ENCODE measurements at regions not wholly inside any gene's neighbourhood (a gene's known extent, or its start where the extent isn't known, plus 50 kb on each side); places are given as distances from the start of the nearest gene placed in this dataset.

DNA sequence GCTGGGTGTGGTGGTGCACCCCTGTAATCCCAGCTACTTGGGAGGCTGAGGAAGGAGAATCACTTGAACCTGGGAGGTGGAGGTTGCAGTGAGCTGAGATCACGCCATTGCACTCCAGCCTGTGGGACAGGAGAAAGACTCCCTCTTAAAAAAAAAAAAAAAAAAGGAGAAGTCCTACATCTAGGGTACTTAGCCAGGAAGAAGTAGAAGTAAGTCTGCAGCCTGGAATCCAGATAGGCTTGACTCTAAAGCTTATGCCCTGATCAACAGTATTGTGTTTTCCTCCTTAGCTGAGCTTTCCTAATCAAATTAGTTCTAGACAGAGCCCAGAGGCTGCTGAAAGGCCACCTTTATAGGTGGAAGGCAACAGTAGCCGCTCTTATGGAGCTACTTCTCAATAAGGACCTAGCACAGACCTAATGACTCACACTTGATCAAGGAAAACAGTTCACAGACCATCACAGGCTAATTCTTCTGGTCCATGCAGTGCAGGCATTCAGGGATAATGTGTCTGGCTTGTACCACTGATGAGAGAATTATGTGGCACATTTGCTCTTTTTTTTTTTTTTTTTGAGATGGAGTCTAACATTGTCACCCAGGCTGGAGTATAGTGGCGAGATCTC is 105.5 kb upstream of the KLF4 start:
- Histone ChIP-seq H3K79me2 (ENCODE audit: low read length) (no peaks in the 10 kb centered on the region), H3K9ac (ENCODE audit: low read length) (no peak overlapping the region), H3K27me3 (ENCODE audit: low read depth, low read length) (no peaks in the 10 kb centered on the region), H3K4me2 (ENCODE audit: low read length) (no peak overlapping the region), H3K27ac (ENCODE audit: low read length) (no peak overlapping the region), H3K9me3 (ENCODE audit: insufficient read depth, low read length) (no peaks in the 10 kb centered on the region), H2AFZ (ENCODE audit: low read depth, low read length) (no peak overlapping the region), H3K4me1 (ENCODE audit: low read length) (no peaks in the 10 kb centered on the region), H3K36me3 (replicated peaks; ENCODE audit: low read depth, low read length) (no peaks in the 10 kb centered on the region), H4K20me1 (ENCODE audit: insufficient read depth, low read length) (no peaks in the 10 kb centered on the region), H3K4me3 (ENCODE audit: low read length) (no peak overlapping the region)
- TF ChIP-seq EZH2phosphoT487 (IDR thresholded peaks at IDR 0.05; ENCODE audit: low read depth), result no peak
- TF ChIP-seq, protein P1, sequence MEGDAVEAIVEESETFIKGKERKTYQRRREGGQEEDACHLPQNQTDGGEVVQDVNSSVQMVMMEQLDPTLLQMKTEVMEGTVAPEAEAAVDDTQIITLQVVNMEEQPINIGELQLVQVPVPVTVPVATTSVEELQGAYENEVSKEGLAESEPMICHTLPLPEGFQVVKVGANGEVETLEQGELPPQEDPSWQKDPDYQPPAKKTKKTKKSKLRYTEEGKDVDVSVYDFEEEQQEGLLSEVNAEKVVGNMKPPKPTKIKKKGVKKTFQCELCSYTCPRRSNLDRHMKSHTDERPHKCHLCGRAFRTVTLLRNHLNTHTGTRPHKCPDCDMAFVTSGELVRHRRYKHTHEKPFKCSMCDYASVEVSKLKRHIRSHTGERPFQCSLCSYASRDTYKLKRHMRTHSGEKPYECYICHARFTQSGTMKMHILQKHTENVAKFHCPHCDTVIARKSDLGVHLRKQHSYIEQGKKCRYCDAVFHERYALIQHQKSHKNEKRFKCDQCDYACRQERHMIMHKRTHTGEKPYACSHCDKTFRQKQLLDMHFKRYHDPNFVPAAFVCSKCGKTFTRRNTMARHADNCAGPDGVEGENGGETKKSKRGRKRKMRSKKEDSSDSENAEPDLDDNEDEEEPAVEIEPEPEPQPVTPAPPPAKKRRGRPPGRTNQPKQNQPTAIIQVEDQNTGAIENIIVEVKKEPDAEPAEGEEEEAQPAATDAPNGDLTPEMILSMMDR (IDR thresholded peaks at IDR 0.05; ENCODE audit: low read depth, low read length), result no peak

DNA sequence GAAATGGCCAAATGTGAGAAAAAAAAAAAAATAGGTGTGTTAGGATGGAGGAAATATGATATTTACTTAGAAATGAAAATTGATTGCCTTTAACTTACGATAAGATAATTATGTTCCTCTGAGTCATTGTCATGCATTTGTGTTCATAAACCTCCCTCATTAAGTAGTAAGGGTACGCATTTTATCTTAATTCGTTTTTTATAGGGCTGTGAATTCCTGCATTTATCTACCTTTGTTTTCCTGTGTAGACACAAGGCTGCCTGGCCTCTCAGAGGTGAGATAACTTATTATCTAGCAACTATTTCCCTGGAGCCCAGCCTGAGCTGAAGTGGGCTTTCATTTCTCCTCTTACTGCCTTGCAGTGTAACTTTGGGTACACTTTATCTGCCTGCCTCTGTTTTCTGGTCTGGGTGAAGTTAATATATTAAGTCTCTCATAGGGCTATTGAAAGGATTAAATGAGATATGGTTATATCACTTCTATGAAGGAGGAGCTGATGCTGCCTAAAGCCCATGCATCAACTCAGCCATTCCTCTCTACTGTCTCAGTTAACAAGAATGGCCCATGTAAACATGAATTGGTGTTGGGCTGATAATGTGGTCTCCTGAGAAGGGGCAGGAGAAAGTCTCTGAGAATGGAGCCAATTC is 103.8 kb upstream of the KLF4 start:
- H3K9me3 ChIP-seq (ENCODE audit: insufficient read depth, low read length), result no peaks in the 10 kb centered on the region
- H3K27me3 ChIP-seq (ENCODE audit: low read depth, low read length), result no peaks in the 10 kb centered on the region
- no peaks in the 10 kb centered on the region for H3K36me3 ChIP-seq (replicated peaks; ENCODE audit: low read depth, low read length)
- no peak overlapping the region for H3K4me2 ChIP-seq (ENCODE audit: low read length)
- no peaks in the 10 kb centered on the region for H3K79me2 ChIP-seq (ENCODE audit: low read length)
- H2AFZ ChIP-seq (ENCODE audit: low read depth, low read length), result no peak overlapping the region
- H3K27ac ChIP-seq (ENCODE audit: low read length), result no peak overlapping the region
- H3K9ac ChIP-seq (ENCODE audit: low read length), result no peak overlapping the region
- no peak for TF ChIP-seq EZH2phosphoT487 (IDR thresholded peaks at IDR 0.05; ENCODE audit: low read depth)
- TF ChIP-seq, protein P1 (IDR thresholded peaks at IDR 0.05; ENCODE audit: low read depth, low read length), result no peak
- H3K4me3 ChIP-seq (ENCODE audit: low read length), result no peak overlapping the region
- H4K20me1 ChIP-seq (ENCODE audit: insufficient read depth, low read length), result no peaks in the 10 kb centered on the region
- no peaks in the 10 kb centered on the region for H3K4me1 ChIP-seq (ENCODE audit: low read length)

DNA sequence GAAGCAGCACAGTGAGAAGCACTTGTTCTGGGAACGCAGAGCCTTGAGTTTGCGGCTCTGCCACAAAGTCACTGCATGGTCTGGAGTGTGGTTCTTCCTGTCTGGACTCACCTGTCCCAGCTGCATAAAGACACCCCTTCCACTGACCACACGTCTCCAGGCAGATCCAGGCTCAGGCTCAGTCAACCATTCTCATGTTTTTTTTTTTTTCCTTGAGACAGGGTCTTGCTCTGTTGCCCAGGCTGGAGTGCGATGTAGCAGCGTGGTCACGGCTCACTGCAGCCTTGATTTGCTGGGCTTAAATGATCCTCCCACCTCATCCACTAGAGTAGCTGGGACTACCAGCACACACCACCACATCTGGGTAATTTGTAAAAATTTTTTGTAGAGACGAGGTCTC is 102.9 kb upstream of the KLF4 start:
- Histone ChIP-seq H3K9me3 (ENCODE audit: insufficient read depth, low read length) (no peaks in the 10 kb centered on the region), H3K4me2 (ENCODE audit: low read length) (no peak overlapping the region), H2AFZ (ENCODE audit: low read depth, low read length) (no peak overlapping the region), H3K79me2 (ENCODE audit: low read length) (no peaks in the 10 kb centered on the region), H3K9ac (ENCODE audit: low read length) (no peak overlapping the region), H3K4me3 (ENCODE audit: low read length) (no peak overlapping the region), H3K27ac (ENCODE audit: low read length) (no peak overlapping the region), H4K20me1 (ENCODE audit: insufficient read depth, low read length) (no peaks in the 10 kb centered on the region), H3K36me3 (replicated peaks; ENCODE audit: low read depth, low read length) (no peaks in the 10 kb centered on the region), H3K4me1 (ENCODE audit: low read length) (no peaks in the 10 kb centered on the region), H3K27me3 (ENCODE audit: low read depth, low read length) (no peaks in the 10 kb centered on the region)
- TF ChIP-seq, protein P1 (IDR thresholded peaks at IDR 0.05; ENCODE audit: low read depth, low read length), result no peak
- TF ChIP-seq EZH2phosphoT487 (IDR thresholded peaks at IDR 0.05; ENCODE audit: low read depth), result no peak

DNA sequence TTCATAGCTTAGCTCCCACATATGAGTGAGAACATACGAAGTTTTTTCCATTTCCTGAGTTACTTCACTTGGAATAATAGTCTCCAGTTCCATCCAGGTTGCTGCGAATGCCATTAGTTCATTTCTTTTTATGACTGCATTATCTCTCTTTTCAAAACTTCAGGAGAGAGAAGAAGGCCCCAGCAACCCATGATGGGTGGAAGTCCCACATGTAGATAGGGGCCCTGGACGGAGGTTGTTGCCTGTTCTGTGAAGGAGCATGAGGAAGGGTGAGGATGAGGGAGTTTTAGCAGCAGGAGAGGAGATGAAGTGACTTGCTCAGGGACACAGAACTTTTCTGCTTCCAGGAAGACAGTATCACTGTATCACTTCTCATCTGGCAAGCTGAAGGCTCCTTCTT is 102.2 kb upstream of the KLF4 start:
- Histone ChIP-seq H3K36me3 (replicated peaks; ENCODE audit: low read depth, low read length) (no peaks in the 10 kb centered on the region), H3K79me2 (ENCODE audit: low read length) (no peaks in the 10 kb centered on the region), H2AFZ (ENCODE audit: low read depth, low read length) (no peak overlapping the region), H3K9me3 (ENCODE audit: insufficient read depth, low read length) (no peaks in the 10 kb centered on the region), H3K27ac (ENCODE audit: low read length) (no peak overlapping the region), H3K4me3 (ENCODE audit: low read length) (no peak overlapping the region), H4K20me1 (ENCODE audit: insufficient read depth, low read length) (no peaks in the 10 kb centered on the region), H3K4me1 (ENCODE audit: low read length) (no peaks in the 10 kb centered on the region), H3K4me2 (ENCODE audit: low read length) (no peak overlapping the region), H3K27me3 (ENCODE audit: low read depth, low read length) (no peaks in the 10 kb centered on the region), H3K9ac (ENCODE audit: low read length) (no peak overlapping the region)
- TF ChIP-seq, protein P1 (IDR thresholded peaks at IDR 0.05; ENCODE audit: low read depth, low read length), result no peak
- no peak for TF ChIP-seq EZH2phosphoT487 (IDR thresholded peaks at IDR 0.05; ENCODE audit: low read depth)
